ENCODE measurements at regions not wholly inside any gene's neighbourhood (a gene's known extent, or its start where the extent isn't known, plus 50 kb on each side); places are given as distances from the start of the nearest gene placed in this dataset.

DNA sequence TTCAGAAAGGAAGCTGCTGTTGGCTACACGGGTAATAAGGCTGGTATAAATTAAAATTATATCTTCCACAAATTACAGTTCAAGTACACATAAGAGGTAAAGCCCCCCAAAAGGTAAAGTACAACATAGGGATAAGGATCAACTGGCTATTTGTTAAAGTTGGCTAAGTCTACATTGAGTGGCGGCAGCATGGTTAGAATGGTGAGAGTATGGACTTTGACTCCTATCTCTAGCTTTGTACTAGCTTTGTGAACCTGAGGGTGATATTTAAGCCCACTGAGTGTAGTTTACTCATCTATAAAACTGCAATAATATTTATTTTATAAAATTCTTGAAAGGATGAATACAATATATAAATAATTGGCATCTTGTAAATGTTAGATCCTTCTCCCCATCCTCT lies 542.8 kb downstream of the DSC3 start:
- H3K4me3 ChIP-seq (ENCODE audit: low read depth, low read length), result no peak overlapping the region
- no peak for DNase-seq (ENCODE audit: low read depth)
- TF ChIP-seq, protein P1, sequence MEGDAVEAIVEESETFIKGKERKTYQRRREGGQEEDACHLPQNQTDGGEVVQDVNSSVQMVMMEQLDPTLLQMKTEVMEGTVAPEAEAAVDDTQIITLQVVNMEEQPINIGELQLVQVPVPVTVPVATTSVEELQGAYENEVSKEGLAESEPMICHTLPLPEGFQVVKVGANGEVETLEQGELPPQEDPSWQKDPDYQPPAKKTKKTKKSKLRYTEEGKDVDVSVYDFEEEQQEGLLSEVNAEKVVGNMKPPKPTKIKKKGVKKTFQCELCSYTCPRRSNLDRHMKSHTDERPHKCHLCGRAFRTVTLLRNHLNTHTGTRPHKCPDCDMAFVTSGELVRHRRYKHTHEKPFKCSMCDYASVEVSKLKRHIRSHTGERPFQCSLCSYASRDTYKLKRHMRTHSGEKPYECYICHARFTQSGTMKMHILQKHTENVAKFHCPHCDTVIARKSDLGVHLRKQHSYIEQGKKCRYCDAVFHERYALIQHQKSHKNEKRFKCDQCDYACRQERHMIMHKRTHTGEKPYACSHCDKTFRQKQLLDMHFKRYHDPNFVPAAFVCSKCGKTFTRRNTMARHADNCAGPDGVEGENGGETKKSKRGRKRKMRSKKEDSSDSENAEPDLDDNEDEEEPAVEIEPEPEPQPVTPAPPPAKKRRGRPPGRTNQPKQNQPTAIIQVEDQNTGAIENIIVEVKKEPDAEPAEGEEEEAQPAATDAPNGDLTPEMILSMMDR (IDR thresholded peaks at IDR 0.05; ENCODE audit: insufficient read depth, low read depth, low read length, missing control alignments), result no peak

DNA sequence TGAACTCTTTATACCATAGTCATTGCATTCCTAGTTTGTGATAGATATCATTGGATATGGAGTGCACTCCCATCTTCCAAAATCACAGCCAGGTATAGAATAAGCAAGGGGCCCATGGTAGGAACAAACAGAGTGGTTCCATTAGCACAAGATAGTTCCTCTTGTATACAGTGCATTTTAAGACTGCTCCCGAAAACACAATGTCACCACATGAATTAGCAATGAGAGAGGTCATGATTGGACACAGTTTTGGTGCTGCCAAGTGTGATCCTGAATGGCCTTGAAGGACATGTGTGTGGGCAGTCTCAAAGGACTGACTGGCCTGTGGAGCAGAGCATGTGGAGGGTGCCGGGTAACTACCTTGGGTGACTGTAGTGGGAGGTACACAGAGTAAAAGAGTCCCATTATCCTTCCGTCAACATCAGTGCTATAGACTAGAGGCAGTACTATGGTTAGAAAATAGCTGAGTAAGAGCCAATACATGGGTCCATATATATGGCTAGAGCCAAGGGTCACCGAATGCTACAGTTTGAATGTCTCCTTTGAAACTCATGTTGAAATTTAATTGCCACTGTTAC lies 549.9 kb downstream of the DSC3 start:
- no peak for DNase-seq (ENCODE audit: low read depth)
- H3K4me3 ChIP-seq (ENCODE audit: low read depth, low read length), result no peak overlapping the region
- TF ChIP-seq, protein P1 (IDR thresholded peaks at IDR 0.05; ENCODE audit: insufficient read depth, low read depth, low read length, missing control alignments), result no peak

DNA sequence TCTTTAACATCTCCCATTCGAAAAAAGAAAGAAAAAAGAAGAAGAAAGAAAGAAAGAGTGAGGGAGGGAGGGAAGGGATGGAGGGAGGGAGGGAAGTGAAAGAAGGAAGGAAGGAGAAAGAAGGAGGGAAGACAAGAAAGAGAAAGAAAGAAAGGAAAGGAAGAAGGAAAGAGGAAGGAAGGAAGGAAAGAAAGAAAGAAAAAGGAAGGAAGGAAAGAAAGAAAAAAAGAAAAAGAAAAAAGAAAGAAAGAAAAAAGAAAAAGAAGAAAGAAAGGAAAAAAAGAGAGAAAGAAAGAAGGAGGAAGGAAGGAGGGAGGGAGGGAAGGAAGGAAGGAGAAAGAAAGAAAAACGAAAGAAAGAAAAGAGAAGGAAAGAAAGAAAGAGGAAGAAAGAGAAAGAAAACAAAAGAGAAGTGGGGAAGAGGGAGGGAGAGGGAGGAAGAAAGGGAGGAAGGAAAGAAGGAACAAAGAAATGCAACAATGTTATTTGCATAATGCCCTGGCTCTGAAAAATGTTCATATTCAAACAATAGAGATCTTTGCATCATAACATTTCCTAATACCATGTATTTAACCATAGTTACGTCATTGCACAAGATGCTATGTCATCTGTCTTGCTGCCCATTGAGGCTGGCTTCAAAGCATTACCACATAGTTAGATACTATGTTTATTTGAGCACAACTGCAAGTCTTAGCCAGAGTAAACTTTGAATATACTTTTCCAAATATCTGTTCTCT lies 550.6 kb downstream of the DSC3 start:
- no peak for DNase-seq (ENCODE audit: low read depth)
- H3K4me3 ChIP-seq (ENCODE audit: low read depth, low read length), result no peak overlapping the region
- TF ChIP-seq, protein P1 (IDR thresholded peaks at IDR 0.05; ENCODE audit: insufficient read depth, low read depth, low read length, missing control alignments), result no peak

DNA sequence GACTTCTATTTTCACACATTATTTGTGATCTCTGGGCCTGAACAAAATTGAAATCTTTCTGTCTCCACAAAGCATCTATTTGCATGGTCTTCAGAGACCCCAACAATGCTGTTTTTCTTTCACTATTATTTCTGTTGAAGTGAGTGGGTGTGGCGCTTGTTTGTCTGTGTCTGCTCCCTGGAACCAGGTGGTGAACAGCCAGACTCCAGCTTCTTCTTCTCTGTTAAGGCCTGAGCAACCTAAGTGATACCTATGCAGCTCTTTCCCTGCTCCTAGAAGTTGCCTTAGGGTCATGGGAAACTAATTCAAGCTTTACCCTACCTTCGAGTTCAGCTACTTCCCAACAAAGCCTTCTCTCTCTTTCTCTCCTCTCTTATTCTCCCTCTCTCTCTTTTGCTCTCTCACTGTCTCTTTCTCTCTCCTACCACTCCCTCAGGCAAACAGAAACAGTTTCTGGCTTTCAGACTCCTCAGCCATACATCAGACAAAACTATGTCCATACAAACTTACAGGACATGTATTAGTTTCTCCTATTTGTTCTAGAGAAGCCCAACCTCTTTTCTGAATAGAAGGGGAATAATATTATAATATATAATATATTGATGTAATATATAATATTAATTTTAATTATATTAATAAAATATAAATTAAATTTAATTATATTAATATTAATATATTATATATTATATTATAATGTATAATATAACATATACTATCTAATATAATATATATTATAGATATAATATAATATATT lies 552.5 kb downstream of the DSC3 start:
- DNase-seq (ENCODE audit: low read depth), result no peak
- H3K4me3 ChIP-seq (ENCODE audit: low read depth, low read length), result no peak overlapping the region
- TF ChIP-seq, protein P1 (IDR thresholded peaks at IDR 0.05; ENCODE audit: insufficient read depth, low read depth, low read length, missing control alignments), result no peak

DNA sequence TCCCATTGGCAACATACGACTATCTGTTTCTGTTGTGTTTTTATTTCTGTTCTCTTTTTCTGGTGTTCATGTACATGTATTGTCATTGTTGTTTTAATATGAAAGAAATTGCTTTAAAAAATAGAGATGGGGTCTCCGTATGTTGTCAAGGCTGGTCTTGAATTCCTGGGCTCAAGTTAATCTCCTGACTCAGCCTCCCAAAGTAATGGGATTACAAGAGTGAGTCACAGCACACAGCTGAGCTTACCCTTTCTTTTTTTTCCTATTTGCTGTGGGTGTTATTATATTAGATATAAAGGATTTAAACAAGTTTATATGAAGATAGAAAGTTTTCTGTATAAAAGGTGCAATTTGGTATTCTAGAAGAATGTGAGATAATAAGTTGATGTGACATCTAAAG lies 554.6 kb downstream of the DSC3 start:
- TF ChIP-seq, protein P1 (IDR thresholded peaks at IDR 0.05; ENCODE audit: insufficient read depth, low read depth, low read length, missing control alignments), result no peak
- no peak overlapping the region for H3K4me3 ChIP-seq (ENCODE audit: low read depth, low read length)
- DNase-seq (ENCODE audit: low read depth), result no peak

DNA sequence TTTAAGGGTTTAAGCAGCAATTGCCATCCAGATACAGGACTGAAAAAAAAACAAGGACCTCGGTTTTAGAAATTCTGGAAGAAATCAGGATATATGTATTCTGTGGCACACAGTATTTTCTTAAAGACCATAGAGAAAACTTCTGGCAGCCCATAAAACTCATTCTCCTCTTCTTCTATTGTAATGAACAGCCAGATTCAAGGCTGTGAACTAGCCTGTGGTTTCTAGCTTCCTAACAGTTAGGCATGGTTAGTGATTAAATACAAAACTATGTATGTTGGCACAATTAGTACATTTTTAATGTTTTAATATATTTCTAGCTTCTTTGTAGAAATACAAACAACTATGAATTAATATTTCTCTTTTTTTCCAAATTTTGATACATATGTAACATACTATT lies 555.7 kb downstream of the DSC3 start:
- TF ChIP-seq, protein P1 (IDR thresholded peaks at IDR 0.05; ENCODE audit: insufficient read depth, low read depth, low read length, missing control alignments), result no peak
- no peak for DNase-seq (ENCODE audit: low read depth)
- H3K4me3 ChIP-seq (ENCODE audit: low read depth, low read length), result no peak overlapping the region

Data from GM12865 (cell line).